H1 (cell line): ENCODE measurements at regions not wholly inside any gene's neighbourhood (a gene's known extent, or its start where the extent isn't known, plus 50 kb on each side); places are given as distances from the start of the nearest gene placed in this dataset.

Experiments used
- CTCF ChIA-PET: fragments of 300-600 bp; sonication (Branson Sonifier 250); formaldehyde crosslinking; loops from one replicate; lab custom pipeline; 2021; ENCODE audit not compliant: partially characterized antibody; lab: Charles Lee
- POLR2A ChIA-PET: fragments of 300-600 bp; sonication (Branson Sonifier 250); formaldehyde crosslinking; loops from one replicate; lab custom pipeline; 2021; ENCODE audit warnings: inconsistent platforms; ENCODE audit not compliant: partially characterized antibody; lab: Charles Lee
- DNase-seq, 2 experiments: peaks; one replicate each; pipeline versions ENCODE4 v3.0.0 to v3.0.0-alpha.2; 2010 to 2022; ENCODE audit warnings: low spot score in 2 of 2, low read depth in 1 of 2, mixed read lengths in 1 of 2
- FAIRE-seq: peaks from 2 replicates; lab custom pipeline; 2011; peaks lifted over from hg19 to GRCh38; lab: Jason Lieb, UNC
- H2AFZ ChIP-seq: 2 replicates; pipeline ENCODE4 v1.8.1; 2012; ENCODE audit warnings: low read length, inconsistent platforms
- H2AK5ac ChIP-seq: 2 replicates; pipeline ENCODE4 v1.6.1; 2013; ENCODE audit warnings: low read depth, low read length
- H2BK120ac ChIP-seq: replicated peaks from 2 replicates; pipeline ENCODE3; 2013; ENCODE audit warnings: low read depth, low read length, inconsistent platforms
- H2BK12ac ChIP-seq: 2 replicates; pipeline ENCODE4 v1.6.1; 2013; ENCODE audit warnings: low read depth, low read length
- H2BK15ac ChIP-seq: 2 replicates; pipeline ENCODE4 v1.6.1; 2013; ENCODE audit warnings: low read length
- H2BK20ac ChIP-seq: 2 replicates; pipeline ENCODE4 v1.6.1; 2013; ENCODE audit warnings: low read length
- H2BK5ac ChIP-seq: 2 replicates; pipeline ENCODE4 v1.6.1; 2013; ENCODE audit warnings: low read depth, low read length
- H3K14ac ChIP-seq: 2 replicates; pipeline ENCODE4 v1.6.1; 2013; ENCODE audit warnings: inconsistent platforms; ENCODE audit not compliant: insufficient read length
- H3K18ac ChIP-seq: 2 replicates; pipeline ENCODE4 v1.6.1; 2013; ENCODE audit warnings: low read length; ENCODE audit errors: extremely low read depth
- H3K23ac ChIP-seq: 2 replicates; pipeline ENCODE4 v1.6.1; 2013; ENCODE audit warnings: inconsistent platforms; ENCODE audit not compliant: insufficient read length
- H3K23me2 ChIP-seq: 2 replicates; pipeline ENCODE4 v1.6.1; 2013; ENCODE audit warnings: low read depth, low read length
- H3K27ac ChIP-seq: 2 replicates; pipeline ENCODE4 v1.6.1; 2011; ENCODE audit warnings: low read depth, low read length, inconsistent platforms
- H3K27me3 ChIP-seq, 4 experiments: replicated peaks in 1 of 4; 1 replicate in 1 of 4; 2 replicates in 3 of 4; pipeline versions ENCODE4 v1.6.1 to v1.8.1; 2011 to 2013; ENCODE audit warnings: low read length in 3 of 4, mild to moderate bottlenecking in 3 of 4, inconsistent platforms in 2 of 4, mixed read lengths in 2 of 4, moderate library complexity in 1 of 4; ENCODE audit not compliant: control insufficient read depth in 3 of 4, insufficient read depth in 3 of 4; ENCODE audit errors: extremely low read depth in 1 of 4
- H3K36me3 ChIP-seq, 4 experiments: 2 replicates each; pipeline versions ENCODE4 v1.6.1 to v1.8.1; 2011 to 2013; ENCODE audit warnings: mild to moderate bottlenecking in 4 of 4, low read length in 3 of 4, moderate library complexity in 2 of 4, control low read depth in 1 of 4, inconsistent platforms in 1 of 4; ENCODE audit not compliant: insufficient read depth in 4 of 4, control insufficient read depth in 2 of 4
- H3K4ac ChIP-seq: replicated peaks from 2 replicates; pipeline ENCODE3; 2013; ENCODE audit warnings: low read length, low read depth, mixed read lengths, inconsistent platforms; ENCODE audit not compliant: insufficient read length
- H3K4me1 ChIP-seq, 4 experiments: replicated peaks in 1 of 4; 1 replicate in 1 of 4; 2 replicates in 3 of 4; pipeline versions ENCODE4 v1.6.1 to v1.8.1; 2011 to 2013; ENCODE audit warnings: low read length in 3 of 4, inconsistent platforms in 2 of 4, mixed read lengths in 1 of 4; ENCODE audit not compliant: insufficient read depth in 4 of 4, control insufficient read depth in 3 of 4
- H3K4me2 ChIP-seq, 2 experiments: 2 replicates each; pipeline versions ENCODE4 v1.6.1 to v1.8.1; 2011 to 2013; ENCODE audit warnings: low read depth in 2 of 2, low read length in 2 of 2, control low read depth in 1 of 2, inconsistent platforms in 1 of 2, mild to moderate bottlenecking in 1 of 2; ENCODE audit not compliant: insufficient read depth in 1 of 2
- H3K4me3 ChIP-seq, 4 experiments: fragments of 200-600, 300-600 bp in 1 of 4; sonication (generic), shearing (Covaris generic), sonication (Bioruptor Twin) in 1 of 4; 2 replicates each; pipeline versions ENCODE4 v1.5.1 to v1.8.1; 2011 to 2016; ENCODE audit warnings: low read length in 4 of 4, low read depth in 3 of 4, control low read depth in 2 of 4, inconsistent platforms in 2 of 4, mild to moderate bottlenecking in 2 of 4, mixed read lengths in 1 of 4, moderate library complexity in 1 of 4; ENCODE audit not compliant: insufficient read depth in 2 of 4; ENCODE audit errors: extremely low read depth in 1 of 4
- H3K56ac ChIP-seq: replicated peaks from 2 replicates; pipeline ENCODE3; 2013; ENCODE audit warnings: low read depth, mild to moderate bottlenecking, mixed read lengths, low read length, inconsistent platforms; ENCODE audit not compliant: insufficient read length
- H3K79me1 ChIP-seq: 2 replicates; pipeline ENCODE4 v1.6.1; 2013; ENCODE audit warnings: low read depth, low read length, control low read depth
- H3K79me2 ChIP-seq, 2 experiments: 2 replicates each; pipeline versions ENCODE4 v1.6.1 to v1.8.1; 2012 to 2013; ENCODE audit warnings: low read length in 2 of 2, mild to moderate bottlenecking in 2 of 2, inconsistent platforms in 1 of 2; ENCODE audit not compliant: insufficient read depth in 2 of 2, control insufficient read depth in 1 of 2
- H3K9ac ChIP-seq, 4 experiments: replicated peaks in 1 of 4; 1 replicate in 1 of 4; 2 replicates in 3 of 4; pipeline versions ENCODE4 v1.6.1 to v1.8.1; 2011 to 2013; ENCODE audit warnings: low read depth in 3 of 4, low read length in 3 of 4, control low read depth in 2 of 4, mild to moderate bottlenecking in 2 of 4, moderate library complexity in 2 of 4, inconsistent platforms in 1 of 4; ENCODE audit errors: extremely low read depth in 1 of 4
- H3K9me3 ChIP-seq, 2 experiments: 2 replicates each; pipeline versions ENCODE4 v1.6.1 to v1.8.1; 2012 to 2013; ENCODE audit warnings: mild to moderate bottlenecking in 2 of 2, moderate library complexity in 2 of 2, control low read depth in 1 of 2, inconsistent platforms in 1 of 2, low read depth in 1 of 2, low read length in 1 of 2, mixed read lengths in 1 of 2; ENCODE audit not compliant: insufficient read depth in 2 of 2
- H4K20me1 ChIP-seq, 2 experiments: replicated peaks in 1 of 2; 2 replicates each; pipeline versions ENCODE3 to v1.8.1; 2011 to 2013; ENCODE audit warnings: inconsistent platforms in 2 of 2, low read length in 2 of 2, mild to moderate bottlenecking in 1 of 2; ENCODE audit not compliant: insufficient read depth in 2 of 2, control insufficient read depth in 1 of 2
- H4K5ac ChIP-seq: 2 replicates; pipeline ENCODE4 v1.6.1; 2013; ENCODE audit warnings: low read length, low read depth, mixed read lengths, inconsistent platforms; ENCODE audit not compliant: insufficient read length
- H4K8ac ChIP-seq: 2 replicates; pipeline ENCODE4 v1.8.0; 2013; ENCODE audit warnings: mild to moderate bottlenecking, moderate library complexity, low read length, inconsistent platforms; ENCODE audit not compliant: insufficient read depth; ENCODE audit errors: extremely low read depth
- H4K91ac ChIP-seq: replicated peaks from 2 replicates; pipeline ENCODE3; 2013; ENCODE audit warnings: low read length, mixed read lengths, inconsistent platforms; ENCODE audit not compliant: insufficient read length
- BCL11A ChIP-seq, 2 experiments: IDR thresholded peaks; one replicate each; pipeline ENCODE4 v1.6.1; 2011; ENCODE audit warnings: low read depth in 2 of 2, low read length in 2 of 2, mild to moderate bottlenecking in 2 of 2
- KDM4A ChIP-seq: IDR thresholded peaks from one replicate; pipeline ENCODE4 v1.7.1; 2012; ENCODE audit warnings: low read depth, mild to moderate bottlenecking, moderate library complexity, low read length, inconsistent platforms; ENCODE audit not compliant: severe bottlenecking
- KDM5A ChIP-seq: fragments of 200-600 bp; IDR thresholded peaks from 2 replicates; pipeline ENCODE4 v1.7.1; 2012; ENCODE audit warnings: mild to moderate bottlenecking, low read length, inconsistent platforms, mixed read lengths
- POLR2A ChIP-seq, 2 experiments: IDR thresholded peaks; 1 replicate in 1 of 2; 2 replicates in 1 of 2; pipeline ENCODE4 v1.6.1; 2011; ENCODE audit warnings: low read depth in 2 of 2, low read length in 2 of 2, mild to moderate bottlenecking in 2 of 2; ENCODE audit errors: control extremely low read depth in 1 of 2
- TAF7 ChIP-seq: optimal IDR thresholded peaks from 2 replicates; pipeline ENCODE3; 2011; ENCODE audit warnings: low read depth, mild to moderate bottlenecking, inconsistent platforms, low read length, moderate library complexity, borderline replicate concordance
- WGBS, 2 experiments: shearing (Covaris generic) in 1 of 2; methylation state at CpG; one replicate each; pipeline versions ENCODE4 v1.1.6 to v1.1.7; 2013 to 2015; ENCODE audit warnings: low lambda C conversion rate in 2 of 2, mixed read lengths in 2 of 2, inconsistent platforms in 1 of 2, low coverage in 1 of 2, missing lambda C conversion rate in 1 of 2; ENCODE audit not compliant: insufficient replicate concordance in 2 of 2, insufficient coverage in 1 of 2, insufficient read length in 1 of 2; ENCODE audit errors: extremely low coverage in 1 of 2, missing lambda C conversion rate in 1 of 2; 5-methylcytosine and 5-hydroxymethylcytosine counted together
- TF ChIP-seq, protein P1 (sequence below): IDR thresholded peaks from 2 replicates; pipeline ENCODE4 v1.6.1; 2011; ENCODE audit warnings: low read depth, mild to moderate bottlenecking, low read length; ENCODE audit not compliant: insufficient read depth
- TF ChIP-seq, protein P2 (sequence below): IDR thresholded peaks from 2 replicates; pipeline ENCODE4 v1.6.1; 2012; ENCODE audit warnings: inconsistent platforms

DNA sequence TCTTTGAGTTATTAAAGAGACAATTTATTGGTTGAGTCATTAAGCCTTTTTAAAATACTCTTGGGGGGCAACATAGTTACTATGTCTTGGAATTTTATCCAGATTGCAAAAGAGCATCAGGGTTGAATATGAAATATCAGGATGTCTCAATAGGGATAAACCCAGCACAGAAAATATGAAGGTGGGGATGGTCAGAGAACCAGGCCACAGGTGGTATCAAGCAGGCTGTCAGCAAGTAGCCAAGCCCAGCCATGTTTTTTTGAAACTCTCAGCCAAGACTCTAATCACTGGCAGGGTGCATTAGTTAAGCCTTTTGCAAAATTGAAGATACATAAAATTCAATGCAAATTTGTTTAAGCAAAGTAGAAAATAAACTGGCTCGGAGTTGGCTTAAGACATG is 468.9 kb downstream of the DTWD2 start:
- Histone ChIP-seq H3K36me3 (no peaks in the 10 kb centered on the region), H2AFZ (no peak overlapping the region), H2BK15ac (no peak overlapping the region), H2BK120ac (no peak overlapping the region), H2BK5ac (no peak overlapping the region), H3K4ac (no peak overlapping the region), H3K4me1 (no peaks in the 10 kb centered on the region), H3K18ac (no peak overlapping the region), H3K79me2 (no peaks in the 10 kb centered on the region), H3K79me1 (no peaks in the 10 kb centered on the region), H3K56ac (no peak overlapping the region), H4K91ac (no peak overlapping the region), H3K23ac (no peak overlapping the region), H3K4me2 (no peak overlapping the region), H3K9me3 (no peaks in the 10 kb centered on the region), H2BK20ac (no peak overlapping the region), H2AK5ac (no peak overlapping the region), H3K27me3 (no peaks in the 10 kb centered on the region), H4K20me1 (no peaks in the 10 kb centered on the region), H3K14ac (no peak overlapping the region), H4K8ac (no peak overlapping the region), H4K5ac (no peak overlapping the region), H3K23me2 (no peaks in the 10 kb centered on the region), H3K4me3 (no peak overlapping the region), H2BK12ac (no peak overlapping the region), H3K9ac (no peak overlapping the region), H3K27ac (no peak overlapping the region)
- no peak for FAIRE-seq
- CTCF ChIA-PET, result no interaction called here
- 96% methylated on average over 1 of the region's 1 CpG; no CpG with 5 or more reads in 1 of the 2 experiments for WGBS, 2 experiments
- no peak for DNase-seq
- POLR2A ChIA-PET, result no interaction called here
- TF ChIP-seq KDM5A (no peak), KDM4A (no peak), TAF7 (no peak), BCL11A (IDR thresholded peaks at IDR 0.05; ENCODE audit: low read depth in 2 of 2, low read length in 2 of 2) (no peak), POLR2A (IDR thresholded peaks at IDR 0.05; ENCODE audit: control extremely low read depth in 1 of 2, low read depth in 2 of 2, low read length in 2 of 2) (no peak)
- TF ChIP-seq, protein P1, sequence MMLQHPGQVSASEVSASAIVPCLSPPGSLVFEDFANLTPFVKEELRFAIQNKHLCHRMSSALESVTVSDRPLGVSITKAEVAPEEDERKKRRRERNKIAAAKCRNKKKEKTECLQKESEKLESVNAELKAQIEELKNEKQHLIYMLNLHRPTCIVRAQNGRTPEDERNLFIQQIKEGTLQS, result no peak
- TF ChIP-seq, protein P2, sequence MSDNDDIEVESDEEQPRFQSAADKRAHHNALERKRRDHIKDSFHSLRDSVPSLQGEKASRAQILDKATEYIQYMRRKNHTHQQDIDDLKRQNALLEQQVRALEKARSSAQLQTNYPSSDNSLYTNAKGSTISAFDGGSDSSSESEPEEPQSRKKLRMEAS, result no peak
